ENCODE measurements at regions not wholly inside any gene's neighbourhood (a gene's known extent, or its start where the extent isn't known, plus 50 kb on each side); places are given as distances from the start of the nearest gene placed in this dataset.

DNA sequence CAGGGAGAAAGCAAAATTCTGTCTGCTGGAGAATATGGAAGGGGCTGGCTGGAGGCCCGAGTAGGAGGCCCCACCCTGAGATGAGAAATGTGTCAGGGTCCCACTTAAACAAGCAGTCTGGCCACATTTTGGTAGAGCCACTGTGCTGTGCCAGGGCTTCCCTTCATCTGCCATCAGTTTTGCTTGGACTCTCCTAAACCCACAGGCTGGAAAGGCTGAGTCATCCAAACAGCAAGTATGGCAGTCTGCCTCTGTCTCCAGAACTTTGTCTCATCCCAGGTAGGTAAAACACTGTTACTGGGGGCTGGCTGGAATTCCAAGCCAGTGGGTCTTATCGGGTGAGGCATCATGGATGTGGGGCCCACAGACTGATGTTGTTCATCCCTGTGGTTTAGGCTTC is 1390.6 kb downstream of the UQCRFS1 start:
- TF ChIP-seq FOXM1 (IDR thresholded peaks at IDR 0.05; ENCODE audit: borderline replicate concordance, low read depth) (no peak), EP300 (IDR thresholded peaks at IDR 0.05; ENCODE audit: borderline replicate concordance) (no peak), ZBTB7A (IDR thresholded peaks at IDR 0.05; ENCODE audit: low read depth) (no peak), RAD21 (IDR thresholded peaks at IDR 0.05; ENCODE audit: low read depth) (no peak), EGR1 (IDR thresholded peaks at IDR 0.05) (no peak), YY1 (IDR thresholded peaks at IDR 0.05; ENCODE audit: low read depth) (no peak), CEBPB (IDR thresholded peaks at IDR 0.05) (no peak), TEAD4 (IDR thresholded peaks at IDR 0.05) (no peak), TAF1 (IDR thresholded peaks at IDR 0.05; ENCODE audit: low read depth) (no peak), TCF12 (IDR thresholded peaks at IDR 0.05; ENCODE audit: low read depth) (no peak), CREB1 (IDR thresholded peaks at IDR 0.05; ENCODE audit: low read depth) (no peak), NFIC (IDR thresholded peaks at IDR 0.05) (no peak)
- TF ChIP-seq, protein P1, sequence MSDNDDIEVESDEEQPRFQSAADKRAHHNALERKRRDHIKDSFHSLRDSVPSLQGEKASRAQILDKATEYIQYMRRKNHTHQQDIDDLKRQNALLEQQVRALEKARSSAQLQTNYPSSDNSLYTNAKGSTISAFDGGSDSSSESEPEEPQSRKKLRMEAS (IDR thresholded peaks at IDR 0.05), result no peak
- TF ChIP-seq, protein P2, sequence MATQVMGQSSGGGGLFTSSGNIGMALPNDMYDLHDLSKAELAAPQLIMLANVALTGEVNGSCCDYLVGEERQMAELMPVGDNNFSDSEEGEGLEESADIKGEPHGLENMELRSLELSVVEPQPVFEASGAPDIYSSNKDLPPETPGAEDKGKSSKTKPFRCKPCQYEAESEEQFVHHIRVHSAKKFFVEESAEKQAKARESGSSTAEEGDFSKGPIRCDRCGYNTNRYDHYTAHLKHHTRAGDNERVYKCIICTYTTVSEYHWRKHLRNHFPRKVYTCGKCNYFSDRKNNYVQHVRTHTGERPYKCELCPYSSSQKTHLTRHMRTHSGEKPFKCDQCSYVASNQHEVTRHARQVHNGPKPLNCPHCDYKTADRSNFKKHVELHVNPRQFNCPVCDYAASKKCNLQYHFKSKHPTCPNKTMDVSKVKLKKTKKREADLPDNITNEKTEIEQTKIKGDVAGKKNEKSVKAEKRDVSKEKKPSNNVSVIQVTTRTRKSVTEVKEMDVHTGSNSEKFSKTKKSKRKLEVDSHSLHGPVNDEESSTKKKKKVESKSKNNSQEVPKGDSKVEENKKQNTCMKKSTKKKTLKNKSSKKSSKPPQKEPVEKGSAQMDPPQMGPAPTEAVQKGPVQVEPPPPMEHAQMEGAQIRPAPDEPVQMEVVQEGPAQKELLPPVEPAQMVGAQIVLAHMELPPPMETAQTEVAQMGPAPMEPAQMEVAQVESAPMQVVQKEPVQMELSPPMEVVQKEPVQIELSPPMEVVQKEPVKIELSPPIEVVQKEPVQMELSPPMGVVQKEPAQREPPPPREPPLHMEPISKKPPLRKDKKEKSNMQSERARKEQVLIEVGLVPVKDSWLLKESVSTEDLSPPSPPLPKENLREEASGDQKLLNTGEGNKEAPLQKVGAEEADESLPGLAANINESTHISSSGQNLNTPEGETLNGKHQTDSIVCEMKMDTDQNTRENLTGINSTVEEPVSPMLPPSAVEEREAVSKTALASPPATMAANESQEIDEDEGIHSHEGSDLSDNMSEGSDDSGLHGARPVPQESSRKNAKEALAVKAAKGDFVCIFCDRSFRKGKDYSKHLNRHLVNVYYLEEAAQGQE (IDR thresholded peaks at IDR 0.05; ENCODE audit: low read depth), result no peak
- TF ChIP-seq, protein P3, sequence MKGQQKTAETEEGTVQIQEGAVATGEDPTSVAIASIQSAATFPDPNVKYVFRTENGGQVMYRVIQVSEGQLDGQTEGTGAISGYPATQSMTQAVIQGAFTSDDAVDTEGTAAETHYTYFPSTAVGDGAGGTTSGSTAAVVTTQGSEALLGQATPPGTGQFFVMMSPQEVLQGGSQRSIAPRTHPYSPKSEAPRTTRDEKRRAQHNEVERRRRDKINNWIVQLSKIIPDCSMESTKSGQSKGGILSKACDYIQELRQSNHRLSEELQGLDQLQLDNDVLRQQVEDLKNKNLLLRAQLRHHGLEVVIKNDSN (IDR thresholded peaks at IDR 0.05), result no peak

DNA sequence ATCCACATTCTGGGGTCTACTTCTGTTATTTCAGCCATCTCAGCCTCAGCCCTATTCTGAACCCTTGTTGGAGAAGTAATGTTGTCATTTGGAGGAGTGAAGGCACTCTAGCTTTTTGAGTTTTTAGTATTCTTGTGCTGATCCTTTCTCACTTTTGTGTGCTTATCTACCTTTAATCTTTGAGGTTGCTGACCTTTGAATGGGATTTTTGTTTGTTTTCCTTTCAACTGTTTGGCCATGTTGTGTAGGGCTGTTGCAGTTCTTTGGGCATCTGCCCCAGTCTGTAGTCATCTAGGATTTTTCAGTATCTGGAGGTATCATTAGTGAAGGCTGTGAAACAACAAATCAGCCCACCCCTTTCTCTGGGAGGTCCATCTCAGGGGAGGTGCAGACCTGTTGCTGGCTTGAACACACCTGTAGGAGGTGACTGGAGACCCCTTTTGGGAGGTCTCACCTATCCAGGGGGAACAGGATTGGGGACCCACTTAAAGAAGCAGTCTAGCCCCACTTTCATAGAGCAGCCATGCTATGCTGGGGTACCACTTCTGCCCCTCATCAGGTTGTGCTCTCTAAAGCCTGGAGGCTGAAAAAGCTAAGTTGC is 1391.4 kb downstream of the UQCRFS1 start:
- no peak for TF ChIP-seq CREB1 (IDR thresholded peaks at IDR 0.05; ENCODE audit: low read depth)
- TF ChIP-seq FOXM1 (IDR thresholded peaks at IDR 0.05; ENCODE audit: borderline replicate concordance, low read depth), result no peak
- TF ChIP-seq, protein P3 (IDR thresholded peaks at IDR 0.05), result no peak
- no peak for TF ChIP-seq RAD21 (IDR thresholded peaks at IDR 0.05; ENCODE audit: low read depth)
- TF ChIP-seq NFIC (IDR thresholded peaks at IDR 0.05), result no peak
- TF ChIP-seq YY1 (IDR thresholded peaks at IDR 0.05; ENCODE audit: low read depth), result no peak
- TF ChIP-seq TAF1 (IDR thresholded peaks at IDR 0.05; ENCODE audit: low read depth), result no peak
- no peak for TF ChIP-seq EGR1 (IDR thresholded peaks at IDR 0.05)
- no peak for TF ChIP-seq CEBPB (IDR thresholded peaks at IDR 0.05)
- TF ChIP-seq, protein P1 (IDR thresholded peaks at IDR 0.05), result no peak
- TF ChIP-seq EP300 (IDR thresholded peaks at IDR 0.05; ENCODE audit: borderline replicate concordance), result no peak
- no peak for TF ChIP-seq TCF12 (IDR thresholded peaks at IDR 0.05; ENCODE audit: low read depth)
- no peak for TF ChIP-seq TEAD4 (IDR thresholded peaks at IDR 0.05)
- no peak for TF ChIP-seq ZBTB7A (IDR thresholded peaks at IDR 0.05; ENCODE audit: low read depth)
- TF ChIP-seq, protein P2 (IDR thresholded peaks at IDR 0.05; ENCODE audit: low read depth), result no peak

DNA sequence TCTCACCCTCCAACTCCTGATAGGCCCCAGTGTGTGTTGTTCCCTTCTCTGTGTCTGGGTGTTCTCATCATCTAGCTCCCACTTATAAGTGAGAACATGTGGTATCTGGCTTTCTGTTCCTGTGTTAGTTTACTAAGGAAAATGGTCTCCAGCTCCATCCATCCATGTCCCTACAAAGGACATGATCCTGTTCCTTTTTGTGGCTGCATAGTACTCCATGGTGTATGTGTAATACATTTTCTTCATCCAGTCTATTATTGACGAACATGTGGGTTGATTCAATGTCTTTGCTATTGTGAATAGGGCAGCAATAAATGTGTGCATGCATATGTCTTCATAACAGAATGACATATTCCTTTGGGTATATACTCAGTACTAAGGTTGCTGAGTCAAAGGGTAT is 1397.0 kb downstream of the UQCRFS1 start:
- no peak for TF ChIP-seq TCF12 (IDR thresholded peaks at IDR 0.05; ENCODE audit: low read depth)
- no peak for TF ChIP-seq YY1 (IDR thresholded peaks at IDR 0.05; ENCODE audit: low read depth)
- no peak for TF ChIP-seq CREB1 (IDR thresholded peaks at IDR 0.05; ENCODE audit: low read depth)

DNA sequence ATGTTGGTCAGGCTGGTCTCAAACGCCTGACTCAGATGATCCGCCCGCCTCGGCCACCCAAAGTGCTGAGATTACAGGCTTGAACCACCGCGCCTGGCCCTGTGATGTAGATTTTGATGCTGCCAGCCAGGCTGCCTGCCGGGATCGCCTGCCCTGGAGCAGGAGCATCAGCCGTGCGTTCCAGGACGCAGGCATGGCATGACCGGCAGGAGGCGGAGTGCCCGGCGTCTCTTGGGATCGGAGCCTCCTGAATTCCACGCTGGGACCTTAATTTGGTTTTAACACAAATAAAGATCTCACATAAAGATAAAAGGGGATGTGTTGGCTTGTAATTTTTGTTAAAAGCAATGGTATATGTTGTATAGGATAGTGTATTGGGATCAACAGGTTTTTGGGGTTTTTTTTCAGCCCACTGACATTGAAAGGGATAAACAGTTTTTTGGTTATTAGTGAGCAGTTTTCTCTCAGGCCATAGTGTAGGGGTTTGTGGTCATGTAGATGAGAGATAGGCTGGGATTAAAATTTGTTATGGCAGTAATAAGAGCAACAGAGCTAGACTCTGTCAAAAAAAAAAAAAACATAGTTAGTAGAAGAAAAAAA is 1406.4 kb downstream of the UQCRFS1 start:
- TF ChIP-seq, protein P3 (IDR thresholded peaks at IDR 0.05), result no peak
- no peak for TF ChIP-seq RAD21 (IDR thresholded peaks at IDR 0.05; ENCODE audit: low read depth)
- no peak for TF ChIP-seq EP300 (IDR thresholded peaks at IDR 0.05; ENCODE audit: borderline replicate concordance)
- TF ChIP-seq TCF12 (IDR thresholded peaks at IDR 0.05; ENCODE audit: low read depth), result no peak
- no peak for TF ChIP-seq EGR1 (IDR thresholded peaks at IDR 0.05)
- no peak for TF ChIP-seq FOXM1 (IDR thresholded peaks at IDR 0.05; ENCODE audit: borderline replicate concordance, low read depth)
- TF ChIP-seq NFIC (IDR thresholded peaks at IDR 0.05), result no peak
- TF ChIP-seq TAF1 (IDR thresholded peaks at IDR 0.05; ENCODE audit: low read depth), result no peak
- TF ChIP-seq, protein P1 (IDR thresholded peaks at IDR 0.05), result no peak
- TF ChIP-seq YY1 (IDR thresholded peaks at IDR 0.05; ENCODE audit: low read depth), result no peak
- TF ChIP-seq CEBPB (IDR thresholded peaks at IDR 0.05), result no peak
- TF ChIP-seq ZBTB7A (IDR thresholded peaks at IDR 0.05; ENCODE audit: low read depth), result no peak

DNA sequence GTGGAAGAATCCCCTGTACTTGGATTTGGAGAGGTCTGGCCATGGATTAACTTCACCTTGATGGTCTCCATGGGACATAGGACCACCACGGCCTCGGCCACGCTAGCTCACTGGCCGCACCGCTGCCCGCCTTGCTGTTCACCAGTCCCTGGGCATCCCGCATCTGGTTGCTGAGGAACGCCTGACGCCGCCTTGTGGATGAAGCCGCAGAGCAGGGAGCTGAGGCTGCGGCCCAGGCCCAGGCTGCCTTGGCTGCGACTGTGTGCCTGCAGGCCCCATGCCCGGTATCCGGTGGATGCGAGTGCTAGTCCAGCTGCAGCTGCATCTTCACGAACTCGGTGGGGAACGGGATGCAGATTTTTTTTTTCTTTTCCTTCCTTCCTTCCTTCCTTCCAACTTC is 1407.1 kb downstream of the UQCRFS1 start:
- TF ChIP-seq TCF12 (IDR thresholded peaks at IDR 0.05; ENCODE audit: low read depth) (no peak), FOXM1 (IDR thresholded peaks at IDR 0.05; ENCODE audit: borderline replicate concordance, low read depth) (no peak), CREB1 (IDR thresholded peaks at IDR 0.05; ENCODE audit: low read depth) (no peak), EP300 (IDR thresholded peaks at IDR 0.05; ENCODE audit: borderline replicate concordance) (no peak), NFIC (IDR thresholded peaks at IDR 0.05) (no peak), CEBPB (IDR thresholded peaks at IDR 0.05) (no peak), TAF1 (IDR thresholded peaks at IDR 0.05; ENCODE audit: low read depth) (no peak), YY1 (IDR thresholded peaks at IDR 0.05; ENCODE audit: low read depth) (no peak), TEAD4 (IDR thresholded peaks at IDR 0.05) (no peak), EGR1 (IDR thresholded peaks at IDR 0.05) (no peak), ZBTB7A (IDR thresholded peaks at IDR 0.05; ENCODE audit: low read depth) (no peak), RAD21 (IDR thresholded peaks at IDR 0.05; ENCODE audit: low read depth) (no peak)
- TF ChIP-seq, protein P1 (IDR thresholded peaks at IDR 0.05), result no peak
- TF ChIP-seq, protein P2 (IDR thresholded peaks at IDR 0.05; ENCODE audit: low read depth), result no peak
- TF ChIP-seq, protein P3 (IDR thresholded peaks at IDR 0.05), result no peak

Data from Ishikawa (cell line).